ENCODE measurements at regions not wholly inside any gene's neighbourhood (a gene's known extent, or its start where the extent isn't known, plus 50 kb on each side); places are given as distances from the start of the nearest gene placed in this dataset.

DNA sequence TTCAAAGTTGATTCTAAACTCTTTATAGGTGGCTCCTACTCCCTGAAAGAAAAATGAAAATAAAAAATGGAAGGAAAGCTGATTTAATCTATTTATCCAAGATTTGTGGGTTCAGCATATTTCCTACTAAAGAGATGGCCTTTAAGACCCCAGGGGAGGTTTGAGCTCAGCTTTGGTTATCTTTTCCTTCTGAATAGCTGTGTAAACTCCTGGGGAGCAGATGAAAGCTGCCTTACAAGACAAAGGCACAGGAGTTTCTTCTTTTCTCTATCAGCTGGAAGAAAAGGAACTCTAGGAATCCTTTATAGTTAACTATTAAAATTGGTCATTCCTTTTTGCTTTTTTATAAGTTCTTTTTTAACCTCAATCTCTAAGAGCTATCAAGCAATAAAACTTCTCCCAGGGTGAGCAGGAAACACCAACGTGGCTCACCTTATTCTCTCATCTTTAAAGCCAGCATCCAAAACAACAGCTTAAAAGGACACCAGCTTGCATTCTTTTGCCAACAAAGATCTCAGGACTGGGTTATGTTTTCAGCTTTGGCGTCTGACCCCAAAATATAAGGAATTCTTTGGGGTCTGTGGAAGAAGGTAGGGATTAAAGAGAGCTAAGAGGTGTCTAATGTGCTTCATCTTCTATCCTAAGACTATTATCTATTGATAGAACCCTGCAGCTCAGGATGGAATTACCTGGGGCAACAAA is 371.7 kb upstream of the KITLG start:
- H3K27me3 ChIP-seq (ENCODE audit: insufficient read depth) = no peaks in the 10 kb centered on the region
- H3K27ac ChIP-seq (ENCODE audit: low read depth in 2 of 2, low read length in 1 of 2) = no peak overlapping the region
- ChIA-PET POLR2A (no interaction called here), CTCF (no interaction called here)
- H3K9me2 ChIP-seq = no peaks in the 10 kb centered on the region
- H3F3A ChIP-seq (replicated peaks; ENCODE audit: insufficient read depth) = peaks cover 4% of the 10 kb centered on the region
- no peak overlapping the region for H3K4me3 ChIP-seq (ENCODE audit: low read depth in 2 of 2, low read length in 1 of 2)
- WGBS (ENCODE audit: low lambda C conversion rate) = 69% methylated on average over 2 of the region's 2 CpGs
- H3K4me1 ChIP-seq (ENCODE audit: control insufficient read depth in 1 of 2, insufficient read depth in 2 of 2, low read depth in 1 of 2, low read length in 1 of 2) = peaks cover 0 to 9% of the 10 kb centered on the region in 2 experiments; a peak in 2 of 4 replicates
- H3K9ac ChIP-seq = no peak overlapping the region
- H2AFZ ChIP-seq (ENCODE audit: low read depth) = peak overlapping the region; percentile 47; the same call in 1 of the 2 replicates
- no peak overlapping the region for H3K4me2 ChIP-seq
- H3K9me3 ChIP-seq = no peaks in the 10 kb centered on the region
- no peak for TF ChIP-seq FOXJ3 (CRISPR knock-in tag; IDR thresholded peaks at IDR 0.05)
- no peak for TF ChIP-seq MEF2A (IDR thresholded peaks at IDR 0.05; ENCODE audit: borderline replicate concordance, low read depth)
- TF ChIP-seq ELF1 (IDR thresholded peaks at IDR 0.05) = no peak
- TF ChIP-seq IRF3 (IDR thresholded peaks at IDR 0.05; ENCODE audit: low read depth, low read length) = no peak
- TF ChIP-seq EZH2phosphoT487 (IDR thresholded peaks at IDR 0.05; ENCODE audit: borderline replicate concordance, low read depth) = no peak
- TF ChIP-seq GABPA (IDR thresholded peaks at IDR 0.05; ENCODE audit: low read depth) = no peak
- no peak for TF ChIP-seq POLR2AphosphoS5 (IDR thresholded peaks at IDR 0.05; ENCODE audit: low read depth, low read length)
- TF ChIP-seq, protein P1, sequence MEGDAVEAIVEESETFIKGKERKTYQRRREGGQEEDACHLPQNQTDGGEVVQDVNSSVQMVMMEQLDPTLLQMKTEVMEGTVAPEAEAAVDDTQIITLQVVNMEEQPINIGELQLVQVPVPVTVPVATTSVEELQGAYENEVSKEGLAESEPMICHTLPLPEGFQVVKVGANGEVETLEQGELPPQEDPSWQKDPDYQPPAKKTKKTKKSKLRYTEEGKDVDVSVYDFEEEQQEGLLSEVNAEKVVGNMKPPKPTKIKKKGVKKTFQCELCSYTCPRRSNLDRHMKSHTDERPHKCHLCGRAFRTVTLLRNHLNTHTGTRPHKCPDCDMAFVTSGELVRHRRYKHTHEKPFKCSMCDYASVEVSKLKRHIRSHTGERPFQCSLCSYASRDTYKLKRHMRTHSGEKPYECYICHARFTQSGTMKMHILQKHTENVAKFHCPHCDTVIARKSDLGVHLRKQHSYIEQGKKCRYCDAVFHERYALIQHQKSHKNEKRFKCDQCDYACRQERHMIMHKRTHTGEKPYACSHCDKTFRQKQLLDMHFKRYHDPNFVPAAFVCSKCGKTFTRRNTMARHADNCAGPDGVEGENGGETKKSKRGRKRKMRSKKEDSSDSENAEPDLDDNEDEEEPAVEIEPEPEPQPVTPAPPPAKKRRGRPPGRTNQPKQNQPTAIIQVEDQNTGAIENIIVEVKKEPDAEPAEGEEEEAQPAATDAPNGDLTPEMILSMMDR (IDR thresholded peaks at IDR 0.05) = no peak
- no peaks in the 10 kb centered on the region for H3K79me2 ChIP-seq (ENCODE audit: insufficient read depth)
- no peaks in the 10 kb centered on the region for H3K36me3 ChIP-seq (replicated peaks in 1 of 2; ENCODE audit: control insufficient read depth in 1 of 2, insufficient read depth in 2 of 2, low read length in 1 of 2)
- H4K20me1 ChIP-seq (ENCODE audit: insufficient read depth) = no peaks in the 10 kb centered on the region
- no peak for DNase-seq

DNA sequence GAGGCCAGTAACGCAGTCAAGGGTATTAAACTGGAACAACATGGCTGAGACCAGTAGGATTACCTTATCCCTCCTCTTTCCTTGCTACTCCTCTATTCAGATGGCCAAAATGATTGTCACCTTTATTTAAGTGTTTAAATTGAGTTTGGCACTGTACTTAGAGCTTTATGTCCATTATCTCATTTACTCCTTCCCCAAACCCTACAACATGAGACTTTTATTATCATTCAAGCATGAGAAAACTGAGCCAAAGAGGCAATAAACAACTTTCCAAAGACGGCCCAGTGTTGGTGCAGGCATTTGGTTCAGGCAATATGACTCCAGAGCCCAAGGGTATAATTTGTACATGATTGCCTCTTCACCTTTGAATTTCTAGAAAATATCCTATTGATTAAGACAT is 370.9 kb upstream of the KITLG start:
- no peaks in the 10 kb centered on the region for H4K20me1 ChIP-seq (ENCODE audit: insufficient read depth)
- H2AFZ ChIP-seq (ENCODE audit: low read depth) = 0 out of 2 replicates have a peak overlapping the region, but pooled peaks have one; percentile 47
- 94% methylated on average over 2 of the region's 2 CpGs for WGBS (ENCODE audit: low lambda C conversion rate)
- no peak overlapping the region for H3K4me2 ChIP-seq
- H3K79me2 ChIP-seq (ENCODE audit: insufficient read depth) = no peaks in the 10 kb centered on the region
- no peak for DNase-seq
- no peak overlapping the region for H3K9ac ChIP-seq
- H3K36me3 ChIP-seq (replicated peaks in 1 of 2; ENCODE audit: control insufficient read depth in 1 of 2, insufficient read depth in 2 of 2, low read length in 1 of 2) = no peaks in the 10 kb centered on the region
- no peak for TF ChIP-seq NRF1 (IDR thresholded peaks at IDR 0.05; ENCODE audit: low read depth, low read length)
- TF ChIP-seq EP300 (IDR thresholded peaks at IDR 0.05; ENCODE audit: borderline replicate concordance in 1 of 2, low read depth in 1 of 2, low read length in 1 of 2) = no peak
- no peak for TF ChIP-seq JUND (IDR thresholded peaks at IDR 0.05)
- TF ChIP-seq MXI1 (IDR thresholded peaks at IDR 0.05; ENCODE audit: low read depth, low read length) = no peak
- TF ChIP-seq POLR2AphosphoS5 (IDR thresholded peaks at IDR 0.05; ENCODE audit: low read depth, low read length) = no peak
- TF ChIP-seq MEF2A (IDR thresholded peaks at IDR 0.05; ENCODE audit: borderline replicate concordance, low read depth) = no peak
- no peak for TF ChIP-seq TEAD4 (IDR thresholded peaks at IDR 0.05; ENCODE audit: borderline replicate concordance, insufficient read depth)
- no peak for TF ChIP-seq TAF1 (IDR thresholded peaks at IDR 0.05; ENCODE audit: borderline replicate concordance, low read depth, low read length)
- no peak for TF ChIP-seq RAD21 (IDR thresholded peaks at IDR 0.05; ENCODE audit: low read length)
- TF ChIP-seq, protein P2, sequence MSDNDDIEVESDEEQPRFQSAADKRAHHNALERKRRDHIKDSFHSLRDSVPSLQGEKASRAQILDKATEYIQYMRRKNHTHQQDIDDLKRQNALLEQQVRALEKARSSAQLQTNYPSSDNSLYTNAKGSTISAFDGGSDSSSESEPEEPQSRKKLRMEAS (IDR thresholded peaks at IDR 0.05; ENCODE audit: low read depth) = no peak
- TF ChIP-seq USF1 (IDR thresholded peaks at IDR 0.05; ENCODE audit: borderline replicate concordance, low read depth) = no peak
- no peak for TF ChIP-seq RCOR1 (IDR thresholded peaks at IDR 0.05; ENCODE audit: low read length)
- TF ChIP-seq RXRA (IDR thresholded peaks at IDR 0.05; ENCODE audit: borderline replicate concordance, low read depth) = no peak
- TF ChIP-seq GABPA (IDR thresholded peaks at IDR 0.05; ENCODE audit: low read depth) = no peak
- no peak for TF ChIP-seq EZH2phosphoT487 (IDR thresholded peaks at IDR 0.05; ENCODE audit: borderline replicate concordance, low read depth)
- TF ChIP-seq ZBTB33 (IDR thresholded peaks at IDR 0.05; ENCODE audit: borderline replicate concordance, low read depth) = no peak
- TF ChIP-seq CHD2 (IDR thresholded peaks at IDR 0.05; ENCODE audit: low read length, partially characterized antibody) = no peak
- H3K27ac ChIP-seq (ENCODE audit: low read depth in 2 of 2, low read length in 1 of 2) = no peak overlapping the region
- H3K27me3 ChIP-seq (ENCODE audit: insufficient read depth) = no peaks in the 10 kb centered on the region
- no peaks in the 10 kb centered on the region for H3K9me2 ChIP-seq
- peaks cover 4% of the 10 kb centered on the region for H3F3A ChIP-seq (replicated peaks; ENCODE audit: insufficient read depth)
- no peaks in the 10 kb centered on the region for H3K9me3 ChIP-seq
- ChIA-PET POLR2A (no interaction called here), CTCF (no interaction called here)
- H3K4me1 ChIP-seq (ENCODE audit: control insufficient read depth in 1 of 2, insufficient read depth in 2 of 2, low read depth in 1 of 2, low read length in 1 of 2) = peaks cover 3 to 14% of the 10 kb centered on the region in 2 experiments; a peak in 3 of 4 replicates
- no peak overlapping the region for H3K4me3 ChIP-seq (ENCODE audit: low read depth in 2 of 2, low read length in 1 of 2)
